ENCODE measurements at regions not wholly inside any gene's neighbourhood (a gene's known extent, or its start where the extent isn't known, plus 50 kb on each side); places are given as distances from the start of the nearest gene placed in this dataset.
"Not testable (repeated sequence)": the region's sequence is repeated elsewhere in the genome, so short reads cannot be mapped to it uniquely, and the experiment has no call there.

- not testable (repeated sequence) for TF ChIP-seq CTCF, POLR2A (IDR thresholded peaks at IDR 0.05)
These were observed 462.9 kb upstream of the AMELY start for GRCh38 chrY:7374485-7374884.
